ENCODE measurements at regions not wholly inside any gene's neighbourhood (a gene's known extent, or its start where the extent isn't known, plus 50 kb on each side); places are given as distances from the start of the nearest gene placed in this dataset.

GRCh38 chr11:109552376-109552775 lies 130.4 kb downstream of the C11orf87 start:
- no peak for DNase-seq (ENCODE audit: extremely low spot score)
- POLR2A ChIA-PET, result no interaction called here
- TF ChIP-seq ELF4 (IDR thresholded peaks at IDR 0.05), result no peak
- CTCF ChIA-PET, result no interaction called here

DNA sequence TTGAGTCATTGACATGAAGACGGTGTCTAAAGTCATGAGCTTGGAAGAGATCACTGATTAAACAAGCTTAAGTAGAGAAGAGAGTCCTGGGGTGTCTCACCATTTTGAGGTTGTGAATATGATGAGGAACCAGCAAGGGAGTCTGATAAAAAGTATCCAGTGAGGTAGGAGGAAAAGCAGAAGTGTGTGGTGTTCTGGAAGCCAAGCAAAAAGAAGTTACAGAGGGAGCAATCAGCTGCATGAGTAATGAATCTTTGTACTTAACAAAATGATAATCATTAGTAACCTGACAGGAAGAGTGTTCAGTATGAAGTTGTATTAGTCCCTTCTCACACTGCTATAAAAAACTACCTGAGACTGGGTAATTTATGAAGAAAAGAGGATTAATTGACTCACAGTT lies 131.3 kb downstream of the C11orf87 start:
- CTCF ChIA-PET, result no interaction called here
- no peak for TF ChIP-seq CTBP1 (IDR thresholded peaks at IDR 0.05; ENCODE audit: borderline replicate concordance)
- TF ChIP-seq SP1 (IDR thresholded peaks at IDR 0.05), result no peak
- TF ChIP-seq HDGF (IDR thresholded peaks at IDR 0.05; ENCODE audit: borderline replicate concordance), result no peak
- no peak for TF ChIP-seq ARNT (IDR thresholded peaks at IDR 0.05)
- TF ChIP-seq ELF4 (IDR thresholded peaks at IDR 0.05), result no peak
- POLR2A ChIA-PET, result no interaction called here
- no peak for DNase-seq (ENCODE audit: extremely low spot score)

GRCh38 chr11:109554951-109555350 lies 133.0 kb downstream of the C11orf87 start:
- CTCF ChIA-PET, result no interaction called here
- POLR2A ChIA-PET, result no interaction called here
- DNase-seq (ENCODE audit: extremely low spot score), result no peak
- TF ChIP-seq ARNT (IDR thresholded peaks at IDR 0.05) (no peak), FOXK2 (IDR thresholded peaks at IDR 0.05) (no peak), ZNF384 (IDR thresholded peaks at IDR 0.05) (no peak), L3MBTL2 (conservative IDR thresholded peaks at IDR 0.05) (no peak), ELF4 (IDR thresholded peaks at IDR 0.05) (no peak), CTBP1 (IDR thresholded peaks at IDR 0.05; ENCODE audit: borderline replicate concordance) (no peak), TARDBP (IDR thresholded peaks at IDR 0.05) (no peak), FOXM1 (IDR thresholded peaks at IDR 0.05; ENCODE audit: borderline replicate concordance) (no peak), BHLHE40 (IDR thresholded peaks at IDR 0.05; ENCODE audit: borderline replicate concordance) (no peak), SP1 (IDR thresholded peaks at IDR 0.05) (no peak), SUZ12 (IDR thresholded peaks at IDR 0.05) (no peak), PKNOX1 (IDR thresholded peaks at IDR 0.05) (no peak), HDGF (IDR thresholded peaks at IDR 0.05; ENCODE audit: borderline replicate concordance) (no peak), FOXA1 (IDR thresholded peaks at IDR 0.05) (no peak), LEF1 (IDR thresholded peaks at IDR 0.05; ENCODE audit: borderline replicate concordance) (no peak), NFRKB (IDR thresholded peaks at IDR 0.05) (no peak)

DNA sequence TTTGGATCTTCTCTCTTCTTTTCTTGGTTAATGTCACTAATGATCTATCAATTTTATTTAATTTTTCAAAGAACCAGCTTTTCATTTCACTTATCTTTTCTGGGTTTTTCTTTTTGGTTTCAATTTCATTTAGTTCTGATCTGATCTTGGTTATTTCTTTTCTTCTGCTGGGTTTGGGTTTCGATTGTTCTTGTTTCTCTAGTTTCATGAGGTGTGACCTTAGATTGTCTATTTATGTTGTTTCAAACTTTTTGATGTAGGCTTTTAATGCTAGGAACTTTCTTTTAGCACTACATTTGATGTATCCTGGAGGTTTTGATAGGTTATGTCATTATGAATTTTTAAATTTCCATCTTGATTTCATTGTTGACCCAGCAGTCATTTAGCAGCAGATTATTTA lies 142.3 kb downstream of the C11orf87 start:
- no peak for TF ChIP-seq FOXM1 (IDR thresholded peaks at IDR 0.05; ENCODE audit: borderline replicate concordance)
- no peak for TF ChIP-seq ARNT (IDR thresholded peaks at IDR 0.05)
- no peak for TF ChIP-seq LEF1 (IDR thresholded peaks at IDR 0.05; ENCODE audit: borderline replicate concordance)
- TF ChIP-seq NFRKB (IDR thresholded peaks at IDR 0.05), result no peak
- no peak for TF ChIP-seq FOXA1 (IDR thresholded peaks at IDR 0.05)
- no peak for TF ChIP-seq TARDBP (IDR thresholded peaks at IDR 0.05)
- TF ChIP-seq PKNOX1 (IDR thresholded peaks at IDR 0.05), result no peak
- no peak for TF ChIP-seq CTBP1 (IDR thresholded peaks at IDR 0.05; ENCODE audit: borderline replicate concordance)
- no peak for TF ChIP-seq ELF4 (IDR thresholded peaks at IDR 0.05)
- no peak for TF ChIP-seq SP1 (IDR thresholded peaks at IDR 0.05)
- TF ChIP-seq HDGF (IDR thresholded peaks at IDR 0.05; ENCODE audit: borderline replicate concordance), result no peak
- TF ChIP-seq L3MBTL2 (conservative IDR thresholded peaks at IDR 0.05), result no peak
- TF ChIP-seq BHLHE40 (IDR thresholded peaks at IDR 0.05; ENCODE audit: borderline replicate concordance), result no peak
- TF ChIP-seq SUZ12 (IDR thresholded peaks at IDR 0.05), result no peak
- TF ChIP-seq ZNF384 (IDR thresholded peaks at IDR 0.05), result no peak
- TF ChIP-seq FOXK2 (IDR thresholded peaks at IDR 0.05), result no peak
- no peak for DNase-seq (ENCODE audit: extremely low spot score)
- ChIA-PET POLR2A (no interaction called here), CTCF (no interaction called here)

DNA sequence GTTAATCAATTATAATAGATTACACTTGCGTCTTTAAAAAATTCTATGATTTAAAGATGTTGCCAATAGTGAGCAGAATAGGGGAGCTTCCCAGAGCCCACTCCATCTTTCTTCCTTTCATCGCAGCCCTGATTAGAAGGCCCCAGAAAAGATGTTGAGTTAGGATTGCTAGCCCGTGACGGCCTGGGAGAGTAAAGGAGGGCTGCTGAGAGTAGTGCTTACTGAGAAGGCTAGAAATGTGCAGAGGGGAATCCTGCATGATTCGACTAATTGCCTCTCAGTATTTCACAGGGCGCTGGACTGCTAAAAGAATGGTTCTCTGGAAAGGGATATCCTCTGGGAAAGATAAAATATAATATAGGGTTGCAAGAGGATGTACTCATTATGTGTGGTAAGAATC lies 160.5 kb downstream of the C11orf87 start:
- no peak for TF ChIP-seq ZNF384 (IDR thresholded peaks at IDR 0.05)
- TF ChIP-seq SUZ12 (IDR thresholded peaks at IDR 0.05), result no peak
- no peak for TF ChIP-seq PKNOX1 (IDR thresholded peaks at IDR 0.05)
- no peak for TF ChIP-seq ARNT (IDR thresholded peaks at IDR 0.05)
- TF ChIP-seq SP1 (IDR thresholded peaks at IDR 0.05), result no peak
- TF ChIP-seq NFRKB (IDR thresholded peaks at IDR 0.05), result no peak
- no peak for TF ChIP-seq HDGF (IDR thresholded peaks at IDR 0.05; ENCODE audit: borderline replicate concordance)
- TF ChIP-seq TARDBP (IDR thresholded peaks at IDR 0.05), result no peak
- no peak for TF ChIP-seq FOXA1 (IDR thresholded peaks at IDR 0.05)
- no peak for TF ChIP-seq FOXM1 (IDR thresholded peaks at IDR 0.05; ENCODE audit: borderline replicate concordance)
- TF ChIP-seq CTBP1 (IDR thresholded peaks at IDR 0.05; ENCODE audit: borderline replicate concordance), result no peak
- CTCF ChIA-PET, result no interaction called here
- DNase-seq (ENCODE audit: extremely low spot score), result no peak
- POLR2A ChIA-PET, result no interaction called here

DNA sequence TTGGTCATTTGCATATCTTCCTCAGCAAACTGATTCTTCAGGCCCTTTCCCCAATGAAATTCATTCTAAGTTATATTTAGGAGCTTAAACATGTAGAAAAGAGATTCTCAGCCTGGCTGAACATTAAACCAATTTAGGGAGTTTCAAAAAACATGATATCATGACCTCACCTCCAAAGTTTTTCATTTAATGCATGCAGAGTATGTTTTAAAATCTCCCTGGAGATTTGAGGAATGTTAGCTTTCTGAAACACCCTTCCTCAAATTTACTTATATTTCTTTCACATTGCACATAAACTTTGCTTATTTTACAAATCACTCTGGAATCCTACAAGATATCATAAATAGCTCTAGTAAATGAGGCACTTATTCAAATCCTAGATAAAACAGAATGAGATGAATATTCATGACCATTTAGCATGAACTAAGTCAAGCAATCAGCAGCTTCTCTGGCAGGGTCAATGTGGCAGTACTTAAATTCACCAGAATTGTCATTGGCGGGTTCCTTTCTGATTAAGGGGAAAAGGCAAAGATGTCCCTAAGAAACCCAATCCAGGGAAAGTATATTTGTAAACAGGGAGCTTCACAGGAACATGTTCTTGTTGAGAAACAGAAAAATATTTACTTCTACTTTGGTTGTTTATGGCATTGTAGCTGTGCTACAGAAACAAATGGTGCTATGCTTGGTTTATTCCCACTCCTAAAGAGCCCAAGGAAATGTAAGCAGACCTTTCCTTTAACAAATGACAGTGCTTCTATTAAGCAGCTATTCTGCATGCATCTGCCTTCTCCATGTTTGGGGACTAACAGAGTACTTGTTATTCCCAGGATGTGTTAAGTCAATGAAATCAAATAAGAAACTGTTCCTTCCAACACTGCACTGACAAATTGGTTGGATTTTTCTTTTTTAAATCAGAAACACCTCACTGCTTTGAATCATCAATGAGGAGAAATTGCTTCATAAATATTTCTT lies 162.3 kb downstream of the C11orf87 start:
- TF ChIP-seq FOXK2 (IDR thresholded peaks at IDR 0.05) (no peak), PKNOX1 (IDR thresholded peaks at IDR 0.05) (no peak), SUZ12 (IDR thresholded peaks at IDR 0.05) (no peak), ARNT (IDR thresholded peaks at IDR 0.05) (no peak), CTBP1 (IDR thresholded peaks at IDR 0.05; ENCODE audit: borderline replicate concordance) (no peak), FOXM1 (IDR thresholded peaks at IDR 0.05; ENCODE audit: borderline replicate concordance) (no peak), ZNF384 (IDR thresholded peaks at IDR 0.05) (no peak), FOXA1 (IDR thresholded peaks at IDR 0.05) (no peak), TARDBP (IDR thresholded peaks at IDR 0.05) (no peak), LEF1 (IDR thresholded peaks at IDR 0.05; ENCODE audit: borderline replicate concordance) (no peak), SP1 (IDR thresholded peaks at IDR 0.05) (no peak), BHLHE40 (IDR thresholded peaks at IDR 0.05; ENCODE audit: borderline replicate concordance) (no peak), ELF4 (IDR thresholded peaks at IDR 0.05) (no peak), NFRKB (IDR thresholded peaks at IDR 0.05) (no peak), L3MBTL2 (conservative IDR thresholded peaks at IDR 0.05) (no peak), HDGF (IDR thresholded peaks at IDR 0.05; ENCODE audit: borderline replicate concordance) (no peak)
- DNase-seq (ENCODE audit: extremely low spot score), result no peak
- POLR2A ChIA-PET, result no interaction called here
- CTCF ChIA-PET, result no interaction called here
